SK-N-SH treated with all-trans-retinoic acid at 6 μM for 48 hours (cell line): ENCODE measurements at regions not wholly inside any gene's neighbourhood (a gene's known extent, or its start where the extent isn't known, plus 50 kb on each side); places are given as distances from the start of the nearest gene placed in this dataset.

Source experiments
- ATAC-seq: fragments of 200-7000 bp; cut with Tn5 transposase; 3 replicates; pipeline ENCODE4 v1.9.1; 2020; ENCODE audit warnings: mild to moderate bottlenecking, moderate library complexity
- ARNTL ChIP-seq: fragments of 450-650 bp; formaldehyde crosslinking; IDR thresholded peaks from 2 replicates; pipeline ENCODE4 v1.5.0; 2020; ENCODE audit warnings: low read depth, mild to moderate bottlenecking, moderate library complexity, borderline replicate concordance
- BACH2 ChIP-seq: fragments of 250-450 bp; sonication (Bioruptor Pico); IDR thresholded peaks from 2 replicates; pipeline ENCODE4 v1.9.0; 2021; ENCODE audit warnings: mild to moderate bottlenecking, borderline replicate concordance
- CREB5 ChIP-seq: fragments of 250-450 bp; sonication (Bioruptor Pico); IDR thresholded peaks from 2 replicates; pipeline ENCODE4 v1.5.1; 2020; ENCODE audit warnings: low read depth, mild to moderate bottlenecking, moderate library complexity
- CSDC2 ChIP-seq: fragments of 250-450 bp; sonication (Bioruptor Pico); IDR thresholded peaks from 2 replicates; pipeline ENCODE4 v1.5.0; 2020; ENCODE audit warnings: mild to moderate bottlenecking, moderate library complexity
- ESRRG ChIP-seq: fragments of 250-450 bp; sonication (Bioruptor Pico); IDR thresholded peaks from 2 replicates; pipeline ENCODE4 v1.6.1; 2021; ENCODE audit warnings: mild to moderate bottlenecking
- GLIS3 ChIP-seq: fragments of 250-450 bp; sonication (Bioruptor Pico); IDR thresholded peaks from 2 replicates; pipeline ENCODE4 v1.5.0; 2020; ENCODE audit warnings: mild to moderate bottlenecking, moderate library complexity
- OSR1 ChIP-seq: fragments of 250-450 bp; sonication (Bioruptor Pico); IDR thresholded peaks from 2 replicates; pipeline ENCODE4 v1.8.0; 2022; ENCODE audit warnings: moderate library complexity, mild to moderate bottlenecking, inconsistent platforms
- PATZ1 ChIP-seq: fragments of 250-450 bp; sonication (Bioruptor Pico); IDR thresholded peaks from 2 replicates; pipeline ENCODE4 v1.8.0; 2020; ENCODE audit warnings: mild to moderate bottlenecking, moderate library complexity, borderline replicate concordance
- POU6F1 ChIP-seq: fragments of 250-450 bp; sonication (Bioruptor Pico); IDR thresholded peaks from 2 replicates; pipeline ENCODE4 v1.8.0; 2021; ENCODE audit warnings: low read depth, mild to moderate bottlenecking, moderate library complexity, borderline replicate concordance
- PPARA ChIP-seq: fragments of 250-450 bp; sonication (Bioruptor Pico); IDR thresholded peaks from 2 replicates; pipeline ENCODE4 v1.5.0; 2020; ENCODE audit warnings: mild to moderate bottlenecking, borderline replicate concordance
- RARB ChIP-seq: fragments of 250-450 bp; sonication (Bioruptor Pico); IDR thresholded peaks from 2 replicates; pipeline ENCODE4 v1.8.0; 2021; ENCODE audit warnings: mild to moderate bottlenecking, moderate library complexity
- SNAI2 ChIP-seq: fragments of 250-450 bp; sonication (Bioruptor Pico); IDR thresholded peaks from 2 replicates; pipeline ENCODE4 v1.5.0; 2020; ENCODE audit warnings: mild to moderate bottlenecking, moderate library complexity
- TCF4 ChIP-seq: fragments of 250-450 bp; sonication (Bioruptor Pico); IDR thresholded peaks from 2 replicates; pipeline ENCODE4 v1.8.0; 2021; ENCODE audit warnings: mild to moderate bottlenecking, moderate library complexity, borderline replicate concordance
- TOX ChIP-seq: fragments of 250-450 bp; sonication (Bioruptor Pico); IDR thresholded peaks from 2 replicates; pipeline ENCODE4 v1.8.0; 2021; ENCODE audit warnings: mild to moderate bottlenecking, moderate library complexity, borderline replicate concordance
- TSHZ2 ChIP-seq: fragments of 250-450 bp; sonication (Bioruptor Pico); IDR thresholded peaks from 2 replicates; pipeline ENCODE4 v1.5.0; 2020; ENCODE audit warnings: mild to moderate bottlenecking, moderate library complexity
- ZC3H10 ChIP-seq: fragments of 250-450 bp; sonication (Bioruptor Pico); IDR thresholded peaks from 2 replicates; pipeline ENCODE4 v1.5.1; 2021; ENCODE audit warnings: mild to moderate bottlenecking, moderate library complexity
- ZNF565 ChIP-seq: fragments of 450-650 bp; formaldehyde crosslinking; conservative IDR thresholded peaks from 2 replicates; pipeline ENCODE4 v1.5.0; 2020; ENCODE audit warnings: low read depth, mild to moderate bottlenecking, moderate library complexity
- ZNF8 ChIP-seq: fragments of 450-650 bp; formaldehyde crosslinking; IDR thresholded peaks from 2 replicates; pipeline ENCODE4 v1.5.0; 2020; ENCODE audit warnings: mild to moderate bottlenecking, moderate library complexity

- TF ChIP-seq GLIS3 (CRISPR knock-in tag), result no peak
- TF ChIP-seq, all 23 proteins: peak for 0
- no peak for ATAC-seq
Observed at GRCh38 chr14:104348741-104349140, 210.4 kb downstream of the KIF26A start.

GRCh38 chr14:104349950-104350349, 211.6 kb downstream of the KIF26A start:
- TF ChIP-seq CREB5 (CRISPR knock-in tag) (no peak), ARNTL (CRISPR knock-in tag) (no peak), SNAI2 (CRISPR knock-in tag) (no peak), ZNF565 (no peak), ZNF8 (CRISPR knock-in tag) (no peak), TSHZ2 (CRISPR knock-in tag) (no peak), PATZ1 (no peak), PPARA (no peak), CSDC2 (CRISPR knock-in tag) (no peak), BACH2 (CRISPR knock-in tag) (no peak), ESRRG (CRISPR knock-in tag) (no peak), POU6F1 (CRISPR knock-in tag) (no peak)
- ATAC-seq, result no peak

- ATAC-seq, result no peak
- TF ChIP-seq TOX (CRISPR knock-in tag) (no peak), CSDC2 (CRISPR knock-in tag) (no peak), TCF4 (CRISPR knock-in tag) (no peak), OSR1 (CRISPR knock-in tag) (no peak), RARB (CRISPR knock-in tag) (no peak)
- TF ChIP-seq, all 23 proteins: peak for 0
Observed at GRCh38 chr14:104350463-104351185, 212.2 kb downstream of the KIF26A start.

GRCh38 chr14:104351849-104352492, 213.6 kb downstream of the KIF26A start:
- ATAC-seq, result no peak
- TF ChIP-seq ZC3H10 (no peak), TCF4 (CRISPR knock-in tag) (no peak)
